Activated naive CD8-positive, alpha-beta T cell treated with anti-CD3 and anti-CD28 coated beads, Interleukin-2, amount 50 U/mL, for 24 hours (primary cell): ENCODE measurements at regions not wholly inside any gene's neighbourhood (a gene's known extent, or its start where the extent isn't known, plus 50 kb on each side); places are given as distances from the start of the nearest gene placed in this dataset.
"Not testable (repeated sequence)": the region's sequence is repeated elsewhere in the genome, so short reads cannot be mapped to it uniquely, and the experiment has no call there.

Source experiments
- ATAC-seq: fragments of 150-1000 bp; cut with Tn5 transposase; one replicate; pipeline ENCODE4 v1.10.0; 2021
- DNase-seq: peaks from one replicate; pipeline ENCODE4 v3.0.0; 2021
- H3K27ac Mint-ChIP-seq: one replicate; pipeline ENCODE4 v1.8.0; 2021; ENCODE audit warnings: mild to moderate bottlenecking, mixed read lengths
- H3K27me3 Mint-ChIP-seq: one replicate; pipeline ENCODE4 v1.8.0; 2021; ENCODE audit warnings: mixed read lengths
- H3K36me3 Mint-ChIP-seq: one replicate; pipeline ENCODE4 v1.8.0; 2021; ENCODE audit warnings: low read depth, mixed read lengths
- H3K4me1 Mint-ChIP-seq: one replicate; pipeline ENCODE4 v1.8.0; 2021; ENCODE audit warnings: mixed read lengths
- H3K4me3 Mint-ChIP-seq: one replicate; pipeline ENCODE4 v1.8.0; 2021; ENCODE audit warnings: mild to moderate bottlenecking, moderate library complexity, mixed read lengths
- H3K9me3 Mint-ChIP-seq: one replicate; pipeline ENCODE4 v1.8.0; 2021; ENCODE audit warnings: mixed read lengths

GRCh38 chrY:7728935-7729317 lies 817.4 kb upstream of the AMELY start:
- peak; percentile 26 for ATAC-seq
- Mint-ChIP-seq H3K9me3 (no peaks in the 10 kb centered on the region), H3K36me3 (no peaks in the 10 kb centered on the region), H3K4me3 (no peak overlapping the region), H3K27me3 (peaks cover 2% of the 10 kb centered on the region), H3K27ac (peak overlapping the region; percentile 77), H3K4me1 (peaks cover 40% of the 10 kb centered on the region)
- peak; percentile 19 for DNase-seq

DNA sequence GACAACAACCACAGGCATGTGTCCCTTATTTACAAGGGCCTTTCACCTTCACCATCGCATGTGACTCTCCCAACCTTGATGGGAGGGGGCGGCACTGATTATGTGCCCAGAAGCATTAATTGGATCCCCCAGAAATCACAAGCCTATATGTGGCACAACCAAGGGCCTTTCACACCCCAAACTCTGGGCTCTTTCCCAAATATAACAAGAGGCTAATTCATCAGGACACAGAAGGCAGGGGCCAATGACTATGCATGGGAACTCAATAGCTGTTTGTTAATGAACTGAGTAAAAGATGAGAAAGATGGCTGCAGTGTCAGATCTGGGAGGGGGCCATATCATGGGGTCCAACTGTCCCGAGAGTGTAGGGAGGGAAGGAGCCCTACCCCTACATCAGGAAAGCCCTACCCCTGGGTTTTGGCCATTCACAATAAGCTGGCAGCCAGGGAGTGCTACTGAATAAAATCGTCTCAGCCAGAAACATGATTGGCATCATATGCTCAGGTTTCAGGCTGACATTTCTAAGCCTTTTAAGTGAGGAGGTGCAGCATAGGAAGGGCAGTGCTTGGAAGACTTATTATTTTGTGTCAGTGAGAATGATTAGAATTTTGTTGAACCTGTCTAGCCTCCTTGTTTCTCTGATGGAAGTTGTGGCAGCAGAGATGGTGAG lies 814.4 kb upstream of the AMELY start:
- H3K27ac Mint-ChIP-seq: no peak overlapping the region
- H3K4me1 Mint-ChIP-seq: peaks cover 45% of the 10 kb centered on the region
- H3K27me3 Mint-ChIP-seq: no peaks in the 10 kb centered on the region
- ATAC-seq: no peak
- no peaks in the 10 kb centered on the region for H3K36me3 Mint-ChIP-seq
- no peak for DNase-seq
- H3K9me3 Mint-ChIP-seq: no peaks in the 10 kb centered on the region
- H3K4me3 Mint-ChIP-seq: no peak overlapping the region

DNA sequence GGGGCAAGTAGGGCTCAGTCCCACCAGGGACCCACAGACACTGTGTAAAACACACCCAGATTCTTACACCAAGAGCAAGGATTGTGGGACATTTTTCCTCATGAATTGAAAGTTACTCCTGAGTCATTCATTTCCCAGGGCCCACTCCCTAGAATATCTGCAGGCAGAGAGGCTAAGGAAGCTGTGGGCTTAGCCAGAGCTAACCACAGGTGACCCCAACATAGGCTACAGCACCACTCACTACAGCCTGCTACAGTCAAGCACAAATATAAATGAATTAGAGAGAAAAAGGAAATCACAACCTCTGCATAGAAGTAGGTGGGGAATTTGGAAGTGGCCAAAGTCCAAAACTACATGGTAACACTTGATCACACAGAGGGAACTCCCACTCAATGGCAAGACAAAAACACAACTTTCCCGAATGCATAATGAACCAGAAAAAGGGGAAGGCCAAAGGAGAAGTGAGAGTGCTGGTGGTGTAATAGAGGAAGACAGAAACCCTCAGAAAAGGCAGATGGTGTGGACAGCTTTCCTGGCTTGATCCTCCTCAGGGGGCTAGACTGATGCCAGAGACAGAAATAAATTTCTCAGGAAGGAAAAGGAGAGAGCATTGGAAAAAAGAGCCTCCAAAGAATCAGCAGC lies 812.6 kb upstream of the AMELY start:
- ATAC-seq: peak; percentile 60

DNA sequence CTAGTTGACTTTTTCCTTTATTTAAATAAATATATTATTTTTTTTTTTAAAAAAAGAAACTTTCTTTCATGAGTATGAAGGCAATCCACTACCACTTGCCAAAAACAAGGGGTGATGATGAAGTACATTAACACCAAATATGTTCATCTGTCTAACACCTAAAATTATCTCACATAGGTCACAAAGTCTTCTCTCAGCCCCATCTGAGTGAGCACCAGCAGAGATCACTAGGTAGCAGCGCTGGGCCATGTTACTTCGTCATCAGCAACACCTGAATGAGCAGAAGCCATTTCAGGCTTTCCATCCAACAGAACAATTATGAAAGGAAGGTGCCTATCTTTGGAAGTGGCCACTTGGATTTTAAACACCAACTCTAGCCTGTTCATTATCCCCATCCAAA lies 811.6 kb upstream of the AMELY start:
- no peak overlapping the region for H3K27ac Mint-ChIP-seq
- H3K27me3 Mint-ChIP-seq: no peaks in the 10 kb centered on the region
- H3K4me1 Mint-ChIP-seq: peaks cover 21% of the 10 kb centered on the region
- H3K9me3 Mint-ChIP-seq: no peaks in the 10 kb centered on the region
- H3K4me3 Mint-ChIP-seq: no peak overlapping the region
- no peaks in the 10 kb centered on the region for H3K36me3 Mint-ChIP-seq
- DNase-seq: no peak
- ATAC-seq: no peak

More for the DNA sequence above, 812.6 kb upstream of the AMELY start:
- Mint-ChIP-seq H3K4me3 (no peak overlapping the region), H3K4me1 (peaks cover 30% of the 10 kb centered on the region), H3K36me3 (no peaks in the 10 kb centered on the region), H3K9me3 (no peaks in the 10 kb centered on the region), H3K27me3 (no peaks in the 10 kb centered on the region), H3K27ac (peak overlapping the region; percentile 3)
- DNase-seq: no peak

DNA sequence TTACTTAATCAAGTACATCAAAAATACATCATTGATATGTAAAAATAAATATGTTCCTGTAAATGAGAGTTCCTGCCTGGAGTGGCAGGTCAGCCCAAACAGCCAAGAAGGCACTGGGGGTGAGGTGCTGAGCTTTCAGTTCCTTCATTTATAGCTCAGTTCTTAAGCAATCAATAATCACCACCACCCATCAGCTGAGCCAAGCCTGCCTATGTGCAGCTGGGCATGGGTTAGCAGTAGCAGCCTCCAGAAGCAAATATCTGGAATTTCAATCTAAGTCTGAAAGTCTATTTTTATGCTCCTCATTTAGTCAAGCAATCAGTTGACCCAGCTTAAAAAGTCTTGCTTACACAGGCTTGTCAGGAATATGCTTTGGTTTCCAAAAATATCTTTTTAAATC lies 811.0 kb upstream of the AMELY start:
- H3K4me3 Mint-ChIP-seq: no peak overlapping the region
- H3K27ac Mint-ChIP-seq: no peak overlapping the region
- no peaks in the 10 kb centered on the region for H3K36me3 Mint-ChIP-seq
- H3K9me3 Mint-ChIP-seq: no peaks in the 10 kb centered on the region
- peaks cover 19% of the 10 kb centered on the region for H3K4me1 Mint-ChIP-seq
- ATAC-seq: no peak
- DNase-seq: no peak
- H3K27me3 Mint-ChIP-seq: no peaks in the 10 kb centered on the region

DNA sequence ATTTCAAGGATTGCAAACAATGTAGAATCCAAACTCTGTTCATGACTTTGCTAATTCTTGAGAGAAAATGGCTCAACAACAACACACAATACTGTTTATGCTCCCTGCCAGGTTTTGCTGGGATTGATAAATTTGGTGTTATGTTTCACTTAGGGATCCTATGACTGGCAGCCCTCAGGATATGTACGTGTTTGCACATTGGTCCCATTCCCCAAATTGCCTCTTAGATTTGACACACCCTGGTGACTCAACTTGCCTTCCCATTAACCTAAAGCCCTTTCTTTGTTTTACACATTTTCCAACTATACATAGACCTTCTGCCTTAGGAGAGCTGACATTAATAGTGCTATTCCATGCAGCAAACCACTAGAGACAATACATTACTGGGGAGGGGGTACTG lies 809.4 kb upstream of the AMELY start:
- Mint-ChIP-seq H3K27ac (no peak overlapping the region), H3K4me3 (no peak overlapping the region), H3K27me3 (no peaks in the 10 kb centered on the region), H3K9me3 (no peaks in the 10 kb centered on the region), H3K36me3 (no peaks in the 10 kb centered on the region), H3K4me1 (peaks cover 17% of the 10 kb centered on the region)
- no peak for DNase-seq
- ATAC-seq: no peak

DNA sequence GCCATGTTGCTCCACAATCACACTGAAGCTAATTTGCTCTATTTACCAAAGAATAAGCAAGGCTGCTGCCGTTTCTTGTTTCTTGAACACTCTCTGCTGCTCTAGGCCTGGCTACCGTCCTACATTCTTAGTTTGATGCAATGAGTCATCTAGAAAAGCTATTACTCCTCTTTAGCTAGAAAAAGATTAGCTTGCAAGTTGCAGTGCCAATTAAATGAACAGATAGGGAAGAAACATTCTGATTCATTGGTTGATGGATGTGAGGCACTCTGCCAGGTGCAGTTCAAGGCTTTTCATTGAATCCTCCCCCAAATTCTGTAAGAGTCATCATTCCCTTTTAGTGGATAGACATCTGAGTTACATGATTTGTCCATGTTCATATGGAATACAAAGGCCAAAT lies 807.7 kb upstream of the AMELY start:
- Mint-ChIP-seq H3K9me3 (no peaks in the 10 kb centered on the region), H3K4me3 (no peak overlapping the region), H3K27ac (no peak overlapping the region), H3K4me1 (peaks cover 11% of the 10 kb centered on the region), H3K36me3 (no peaks in the 10 kb centered on the region), H3K27me3 (no peaks in the 10 kb centered on the region)
- ATAC-seq (no peak), DNase-seq (no peak)

DNA sequence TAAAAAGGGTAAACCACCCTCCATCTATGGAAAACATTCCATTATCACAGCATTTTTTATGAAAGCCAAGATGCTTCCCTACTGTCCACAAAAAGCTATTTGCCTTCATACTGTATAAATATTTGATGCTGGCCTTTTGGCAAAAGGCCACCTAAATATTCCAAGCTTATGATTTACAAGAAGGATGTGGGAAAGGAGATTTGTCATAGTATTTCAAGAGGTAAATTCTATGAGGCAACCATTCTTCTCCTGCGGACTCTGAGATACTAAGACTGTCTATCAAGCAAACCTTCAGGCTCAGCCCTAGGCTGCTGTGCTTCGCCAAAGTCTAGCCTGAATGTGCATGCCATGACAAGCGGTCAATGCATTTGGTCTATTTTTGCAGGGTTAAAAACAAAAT lies 807.1 kb upstream of the AMELY start:
- DNase-seq (no peak), ATAC-seq (no peak)
- Mint-ChIP-seq H3K4me3 (no peak overlapping the region), H3K9me3 (no peaks in the 10 kb centered on the region), H3K27me3 (no peaks in the 10 kb centered on the region), H3K27ac (no peak overlapping the region), H3K36me3 (no peaks in the 10 kb centered on the region), H3K4me1 (peaks cover 4% of the 10 kb centered on the region)

- ATAC-seq (no peak), DNase-seq (no peak)
- Mint-ChIP-seq H3K27ac (no peak overlapping the region), H3K4me1 (peaks cover under 1% of the 10 kb centered on the region), H3K27me3 (no peaks in the 10 kb centered on the region), H3K4me3 (no peak overlapping the region), H3K36me3 (no peaks in the 10 kb centered on the region), H3K9me3 (no peaks in the 10 kb centered on the region)
Observed at GRCh38 chrY:7718126-7718525, 806.6 kb upstream of the AMELY start.

DNA sequence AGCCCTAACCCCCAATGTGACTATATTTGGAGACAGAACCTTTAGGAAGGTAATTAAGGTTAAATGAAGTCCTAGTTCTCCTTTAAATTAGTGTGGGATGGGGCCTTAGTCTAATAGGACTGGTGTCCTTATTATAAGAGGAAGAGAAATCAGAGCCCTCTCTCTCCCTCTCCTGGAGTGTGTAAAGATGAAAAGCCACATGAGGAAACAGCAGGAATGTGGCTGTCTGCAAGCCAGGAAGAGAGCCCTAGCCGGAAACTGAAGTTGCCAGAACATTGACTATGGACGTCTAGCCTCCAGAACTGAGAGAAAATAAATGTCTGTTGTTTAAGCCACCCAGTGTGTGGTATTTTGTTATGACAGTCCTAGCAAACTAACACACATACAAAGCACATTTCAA lies 802.9 kb upstream of the AMELY start:
- no peak for DNase-seq
- Mint-ChIP-seq H3K4me3 (no peak overlapping the region), H3K27ac (no peak overlapping the region)

DNA sequence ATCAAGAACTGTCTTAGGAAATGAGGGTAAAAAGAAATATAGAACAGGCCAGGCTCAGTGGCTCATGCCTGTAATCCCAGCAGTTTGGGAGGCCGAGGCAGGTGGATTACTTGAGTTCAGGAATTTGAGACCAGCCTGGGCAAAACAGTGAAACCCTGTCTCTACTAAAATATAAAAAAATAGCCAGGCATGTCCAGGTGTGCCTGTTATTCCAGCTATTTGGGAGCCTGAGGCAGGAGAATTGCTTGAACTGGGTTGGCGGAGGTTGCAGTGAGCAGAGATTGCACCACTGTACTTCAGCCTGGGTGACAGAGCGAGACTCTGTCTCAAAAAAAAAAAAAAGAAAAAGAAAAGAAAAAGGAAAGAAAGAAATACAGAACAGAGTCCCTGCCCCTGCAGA lies 802.2 kb upstream of the AMELY start:
- H3K27me3 Mint-ChIP-seq, H3K4me1 Mint-ChIP-seq, DNase-seq, ATAC-seq, H3K4me3 Mint-ChIP-seq, H3K36me3 Mint-ChIP-seq, H3K9me3 Mint-ChIP-seq, H3K27ac Mint-ChIP-seq: not testable (repeated sequence)

More for the DNA sequence above, 802.9 kb upstream of the AMELY start:
- H3K36me3 Mint-ChIP-seq: no peaks in the 10 kb centered on the region
- ATAC-seq: no peak
- H3K4me1 Mint-ChIP-seq: no peaks in the 10 kb centered on the region
- H3K9me3 Mint-ChIP-seq: no peaks in the 10 kb centered on the region
- H3K27me3 Mint-ChIP-seq: no peaks in the 10 kb centered on the region

DNA sequence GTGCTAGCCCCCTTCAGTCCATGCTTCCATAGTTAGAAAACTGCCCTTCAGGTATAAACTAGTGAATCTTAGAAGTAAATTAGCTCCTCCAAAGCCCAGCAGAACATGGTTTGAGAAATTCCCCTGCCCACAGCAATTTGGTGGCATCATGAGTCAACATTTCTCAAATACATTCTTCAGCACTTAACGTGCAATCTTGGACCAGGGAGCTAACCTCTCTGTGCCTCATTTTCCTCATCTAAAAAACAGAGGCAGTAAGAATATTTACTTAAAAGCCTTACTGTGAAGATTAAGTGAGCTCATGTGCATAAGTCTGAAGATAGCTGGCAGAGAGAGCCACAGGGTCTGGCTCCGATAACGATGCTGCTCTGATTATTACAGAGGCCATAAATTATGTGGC lies 800.7 kb upstream of the AMELY start:
- Mint-ChIP-seq H3K9me3 (no peaks in the 10 kb centered on the region), H3K4me1 (no peaks in the 10 kb centered on the region), H3K27ac (no peak overlapping the region), H3K36me3 (no peaks in the 10 kb centered on the region), H3K4me3 (no peak overlapping the region), H3K27me3 (peaks cover 3% of the 10 kb centered on the region)
- no peak for ATAC-seq
- no peak for DNase-seq

DNA sequence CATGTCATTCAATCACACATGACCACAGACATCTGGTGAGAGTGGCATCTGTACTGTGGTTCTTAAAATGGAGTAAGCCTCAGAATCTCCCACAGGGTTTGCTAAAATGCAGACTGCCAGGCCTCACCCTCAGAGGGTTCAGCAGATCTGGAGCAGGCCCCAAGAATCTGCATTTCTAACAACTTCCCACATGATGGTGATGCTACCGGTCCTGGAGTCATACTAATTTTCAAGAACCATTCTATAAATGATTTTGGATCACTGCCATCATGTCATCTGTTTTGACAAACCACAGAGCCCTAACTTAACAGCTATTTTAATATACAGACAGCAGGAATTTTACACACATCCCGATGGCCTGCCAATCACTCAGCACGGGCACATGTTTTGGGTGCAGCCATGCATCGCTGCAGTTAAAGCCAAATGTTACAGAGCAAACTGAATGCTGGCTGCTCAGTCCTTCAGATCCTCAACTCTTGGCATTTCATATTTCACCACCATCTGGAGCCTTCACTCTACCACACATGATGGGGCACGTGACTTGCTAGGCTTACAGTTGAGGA lies 792.1 kb upstream of the AMELY start:
- Mint-ChIP-seq H3K4me1 (no peaks in the 10 kb centered on the region), H3K4me3 (no peak overlapping the region), H3K9me3 (no peaks in the 10 kb centered on the region), H3K36me3 (no peaks in the 10 kb centered on the region), H3K27ac (no peak overlapping the region), H3K27me3 (peaks cover 3% of the 10 kb centered on the region)
- DNase-seq (no peak), ATAC-seq (no peak)

DNA sequence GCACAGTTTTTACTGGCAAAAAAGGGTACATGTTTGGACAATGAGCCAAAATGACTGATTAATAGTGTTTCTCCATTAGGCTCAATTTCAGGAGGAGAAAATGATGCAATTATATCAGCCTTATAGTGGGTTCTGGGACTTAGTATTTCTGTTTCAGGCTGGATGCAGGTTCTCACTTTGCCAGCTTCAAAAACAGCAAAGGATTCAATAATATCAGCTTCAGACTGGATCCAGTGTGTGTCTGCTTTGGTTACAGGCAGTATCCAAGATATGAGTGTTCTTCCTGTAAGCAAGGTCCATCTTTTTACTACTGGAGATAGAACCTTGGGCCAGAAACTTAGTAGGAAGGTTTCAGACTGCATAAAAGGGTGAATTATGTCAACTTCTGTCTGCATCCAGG lies 790.9 kb upstream of the AMELY start:
- H3K4me1 Mint-ChIP-seq: no peaks in the 10 kb centered on the region
- no peak for ATAC-seq
- no peak overlapping the region for H3K4me3 Mint-ChIP-seq
- H3K27me3 Mint-ChIP-seq: no peaks in the 10 kb centered on the region
- no peaks in the 10 kb centered on the region for H3K36me3 Mint-ChIP-seq
- DNase-seq: no peak
- H3K27ac Mint-ChIP-seq: no peak overlapping the region
- H3K9me3 Mint-ChIP-seq: no peaks in the 10 kb centered on the region

DNA sequence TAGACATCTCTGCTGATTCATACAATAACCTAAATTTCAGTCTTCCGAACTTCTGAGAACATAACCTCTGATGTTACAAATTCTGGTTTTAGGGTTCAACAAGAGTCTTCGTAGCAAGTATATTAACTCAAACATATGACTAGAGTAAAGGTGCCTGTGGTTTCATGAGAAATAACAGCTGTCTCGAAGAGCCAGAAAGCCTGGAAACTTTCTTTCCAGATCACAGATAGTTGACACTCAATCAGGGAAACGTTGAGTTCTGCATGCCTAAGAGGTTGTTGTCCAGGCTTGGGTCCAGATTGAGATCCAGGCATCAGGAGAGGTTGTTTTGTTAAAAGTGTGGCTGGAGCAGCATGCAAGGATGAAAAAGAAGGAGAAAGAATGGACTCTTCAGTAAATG lies 790.1 kb upstream of the AMELY start:
- Mint-ChIP-seq H3K9me3 (no peaks in the 10 kb centered on the region), H3K4me3 (no peak overlapping the region), H3K27ac (no peak overlapping the region), H3K36me3 (no peaks in the 10 kb centered on the region), H3K27me3 (no peaks in the 10 kb centered on the region), H3K4me1 (no peaks in the 10 kb centered on the region)
- DNase-seq (no peak), ATAC-seq (no peak)
